Dendritic cell treated with granulocyte-macrophage colony-stimulating factor and Interleukin-4, amounts not matched to agents 40 ng/mL and 50 ng/mL, for 4 days (primary cell): ENCODE measurements at regions not wholly inside any gene's neighbourhood (a gene's known extent, or its start where the extent isn't known, plus 50 kb on each side); places are given as distances from the start of the nearest gene placed in this dataset.

Experiments used
- H3K27ac Mint-ChIP-seq: one replicate; pipeline ENCODE4 v1.8.0; 2022; ENCODE audit warnings: mild to moderate bottlenecking, mixed read lengths
- H3K27me3 Mint-ChIP-seq: one replicate; pipeline ENCODE4 v1.8.0; 2022; ENCODE audit warnings: mild to moderate bottlenecking, mixed read lengths
- H3K36me3 Mint-ChIP-seq: one replicate; pipeline ENCODE4 v1.8.0; 2022; ENCODE audit warnings: low read depth, mixed read lengths
- H3K4me1 Mint-ChIP-seq: one replicate; pipeline ENCODE4 v1.8.0; 2022; ENCODE audit warnings: low read depth, mixed read lengths
- H3K4me3 Mint-ChIP-seq: one replicate; pipeline ENCODE4 v1.8.0; 2022; ENCODE audit warnings: mild to moderate bottlenecking, moderate library complexity, mixed read lengths
- H3K9me3 Mint-ChIP-seq: one replicate; pipeline ENCODE4 v1.8.0; 2022; ENCODE audit warnings: mixed read lengths
- intact Hi-C: fragments of 100-400 bp; cut with micrococcal nuclease; formaldehyde crosslinking; loops from one replicate; pipeline ENCODE4 v1.15.0; 2022

GRCh38 chr1:22285549-22286396 is 142.9 kb upstream of the WNT4 start:
- H3K27ac Mint-ChIP-seq = no peak overlapping the region
- H3K9me3 Mint-ChIP-seq = no peaks in the 10 kb centered on the region
- no peak overlapping the region for H3K4me3 Mint-ChIP-seq
- peaks cover 16% of the 10 kb centered on the region for H3K27me3 Mint-ChIP-seq
- intact Hi-C loops = no loop called here
- no peaks in the 10 kb centered on the region for H3K36me3 Mint-ChIP-seq
- no peaks in the 10 kb centered on the region for H3K4me1 Mint-ChIP-seq

GRCh38 chr1:22286491-22286890 is 143.6 kb upstream of the WNT4 start:
- intact Hi-C loops = no loop called here
- H3K27ac Mint-ChIP-seq = no peak overlapping the region
- no peaks in the 10 kb centered on the region for H3K4me1 Mint-ChIP-seq
- H3K4me3 Mint-ChIP-seq = no peak overlapping the region
- peaks cover 14% of the 10 kb centered on the region for H3K27me3 Mint-ChIP-seq
- no peaks in the 10 kb centered on the region for H3K9me3 Mint-ChIP-seq
- no peaks in the 10 kb centered on the region for H3K36me3 Mint-ChIP-seq

- no peak overlapping the region for H3K4me3 Mint-ChIP-seq
- no peaks in the 10 kb centered on the region for H3K9me3 Mint-ChIP-seq
- peaks cover 9% of the 10 kb centered on the region for H3K27me3 Mint-ChIP-seq
- H3K27ac Mint-ChIP-seq = no peak overlapping the region
- H3K4me1 Mint-ChIP-seq = no peaks in the 10 kb centered on the region
- H3K36me3 Mint-ChIP-seq = no peaks in the 10 kb centered on the region
- intact Hi-C loops = no loop called here
These were observed 144.4 kb upstream of the WNT4 start for GRCh38 chr1:22287273-22287672.

- H3K27ac Mint-ChIP-seq = no peak overlapping the region
- peaks cover 6% of the 10 kb centered on the region for H3K27me3 Mint-ChIP-seq
- H3K36me3 Mint-ChIP-seq = no peaks in the 10 kb centered on the region
- intact Hi-C loops = no loop called here
- H3K9me3 Mint-ChIP-seq = no peaks in the 10 kb centered on the region
- H3K4me3 Mint-ChIP-seq = no peak overlapping the region
- H3K4me1 Mint-ChIP-seq = no peaks in the 10 kb centered on the region
These were observed 145.1 kb upstream of the WNT4 start for GRCh38 chr1:22287946-22288520.

- intact Hi-C loops = no loop called here
- Mint-ChIP-seq H3K4me1 (no peaks in the 10 kb centered on the region), H3K27ac (no peak overlapping the region), H3K9me3 (no peaks in the 10 kb centered on the region), H3K4me3 (no peak overlapping the region), H3K27me3 (peaks cover 9% of the 10 kb centered on the region), H3K36me3 (no peaks in the 10 kb centered on the region)
These were observed 145.8 kb upstream of the WNT4 start for GRCh38 chr1:22288593-22289241.

- no peak overlapping the region for H3K4me3 Mint-ChIP-seq
- H3K4me1 Mint-ChIP-seq = no peaks in the 10 kb centered on the region
- intact Hi-C loops = no loop called here
- H3K27ac Mint-ChIP-seq = no peak overlapping the region
- no peaks in the 10 kb centered on the region for H3K9me3 Mint-ChIP-seq
- H3K27me3 Mint-ChIP-seq = peaks cover 12% of the 10 kb centered on the region
- H3K36me3 Mint-ChIP-seq = no peaks in the 10 kb centered on the region
These were observed 146.6 kb upstream of the WNT4 start for GRCh38 chr1:22289307-22289995.

GRCh38 chr1:22290157-22290556 is 147.3 kb upstream of the WNT4 start:
- Mint-ChIP-seq H3K4me3 (no peak overlapping the region), H3K36me3 (no peaks in the 10 kb centered on the region), H3K4me1 (no peaks in the 10 kb centered on the region), H3K9me3 (no peaks in the 10 kb centered on the region), H3K27me3 (peaks cover 14% of the 10 kb centered on the region), H3K27ac (no peak overlapping the region)
- intact Hi-C loops = no loop called here

GRCh38 chr1:22290611-22291010 is 147.7 kb upstream of the WNT4 start:
- no peak overlapping the region for H3K4me3 Mint-ChIP-seq
- H3K36me3 Mint-ChIP-seq = no peaks in the 10 kb centered on the region
- no peaks in the 10 kb centered on the region for H3K4me1 Mint-ChIP-seq
- intact Hi-C loops = no loop called here
- H3K27ac Mint-ChIP-seq = no peak overlapping the region
- no peaks in the 10 kb centered on the region for H3K9me3 Mint-ChIP-seq
- H3K27me3 Mint-ChIP-seq = peaks cover 14% of the 10 kb centered on the region

- Mint-ChIP-seq H3K27me3 (peaks cover 17% of the 10 kb centered on the region), H3K27ac (no peak overlapping the region), H3K36me3 (no peaks in the 10 kb centered on the region), H3K4me3 (no peak overlapping the region), H3K9me3 (no peaks in the 10 kb centered on the region), H3K4me1 (no peaks in the 10 kb centered on the region)
- intact Hi-C loops = no loop called here
These were observed 148.2 kb upstream of the WNT4 start for GRCh38 chr1:22291057-22291456.

- no peaks in the 10 kb centered on the region for H3K36me3 Mint-ChIP-seq
- no peaks in the 10 kb centered on the region for H3K9me3 Mint-ChIP-seq
- H3K4me3 Mint-ChIP-seq = no peak overlapping the region
- intact Hi-C loops = no loop called here
- H3K4me1 Mint-ChIP-seq = no peaks in the 10 kb centered on the region
- no peak overlapping the region for H3K27ac Mint-ChIP-seq
- peaks cover 20% of the 10 kb centered on the region for H3K27me3 Mint-ChIP-seq
These were observed 148.6 kb upstream of the WNT4 start for GRCh38 chr1:22291494-22291893.

- intact Hi-C loops = no loop called here
- Mint-ChIP-seq H3K4me1 (no peaks in the 10 kb centered on the region), H3K9me3 (no peaks in the 10 kb centered on the region), H3K27ac (no peak overlapping the region), H3K36me3 (no peaks in the 10 kb centered on the region), H3K27me3 (peaks cover 27% of the 10 kb centered on the region), H3K4me3 (no peak overlapping the region)
These were observed 149.3 kb upstream of the WNT4 start for GRCh38 chr1:22292011-22292788.

GRCh38 chr1:22295396-22295795 is 152.5 kb upstream of the WNT4 start:
- intact Hi-C loops = no loop called here
- Mint-ChIP-seq H3K4me3 (no peak overlapping the region), H3K9me3 (no peaks in the 10 kb centered on the region), H3K27ac (no peak overlapping the region), H3K27me3 (peaks cover 43% of the 10 kb centered on the region), H3K36me3 (no peaks in the 10 kb centered on the region), H3K4me1 (no peaks in the 10 kb centered on the region)

GRCh38 chr1:22295856-22296255 is 153.0 kb upstream of the WNT4 start:
- no peaks in the 10 kb centered on the region for H3K4me1 Mint-ChIP-seq
- intact Hi-C loops = no loop called here
- no peaks in the 10 kb centered on the region for H3K36me3 Mint-ChIP-seq
- no peak overlapping the region for H3K27ac Mint-ChIP-seq
- H3K27me3 Mint-ChIP-seq = peaks cover 43% of the 10 kb centered on the region
- no peak overlapping the region for H3K4me3 Mint-ChIP-seq
- H3K9me3 Mint-ChIP-seq = no peaks in the 10 kb centered on the region
